MM.1S (cell line): ENCODE measurements at regions not wholly inside any gene's neighbourhood (a gene's known extent, or its start where the extent isn't known, plus 50 kb on each side); places are given as distances from the start of the nearest gene placed in this dataset.

ENCODE experiments used
- DNase-seq: peaks from one replicate; pipeline ENCODE4 v3.0.0-alpha.2; 2015
- H2AFZ ChIP-seq: fragments of 300-600 bp; sonication (generic); 2 replicates; pipeline ENCODE4 v1.6.0; 2016; ENCODE audit warnings: antibody characterized with exemption, low read length
- H3F3A ChIP-seq: fragments of 300-600 bp; sonication (generic); 2 replicates; pipeline ENCODE4 v1.6.1; 2016; ENCODE audit warnings: mild to moderate bottlenecking, antibody characterized with exemption, low read length, moderate library complexity, mixed read lengths; ENCODE audit not compliant: insufficient read depth
- H3K27ac ChIP-seq: fragments of 300-600 bp; sonication (generic); 2 replicates; pipeline ENCODE4 v1.5.1; 2016; ENCODE audit warnings: mild to moderate bottlenecking, low read length
- H3K27me3 ChIP-seq: fragments of 300-600 bp; sonication (generic); replicated peaks from 2 replicates; pipeline ENCODE4 v1.6.0; 2016; ENCODE audit warnings: low read length; ENCODE audit not compliant: insufficient read depth
- H3K36me3 ChIP-seq: fragments of 300-600 bp; sonication (generic); replicated peaks from 2 replicates; pipeline ENCODE4 v1.6.1; 2016; ENCODE audit warnings: mild to moderate bottlenecking, low read length, mixed read lengths; ENCODE audit not compliant: insufficient read depth
- H3K4me1 ChIP-seq: fragments of 300-600 bp; sonication (generic); 2 replicates; pipeline ENCODE4 v1.6.1; 2016; ENCODE audit warnings: low read length, mixed read lengths
- H3K4me2 ChIP-seq: fragments of 300-600 bp; sonication (generic); 2 replicates; pipeline ENCODE4 v1.6.0; 2016; ENCODE audit warnings: low read depth, low read length
- H3K4me3 ChIP-seq: fragments of 300-600 bp; sonication (generic); 2 replicates; pipeline ENCODE4 v1.5.1; 2016; ENCODE audit warnings: low read length, mixed read lengths
- H3K79me2 ChIP-seq: fragments of 300-600 bp; sonication (generic); 2 replicates; pipeline ENCODE4 v1.6.1; 2016; ENCODE audit warnings: mixed run types, low read length, mixed read lengths
- H3K9ac ChIP-seq: fragments of 300-600 bp; sonication (generic); 2 replicates; pipeline ENCODE4 v1.6.1; 2016; ENCODE audit warnings: low read length, mixed read lengths
- H3K9me2 ChIP-seq: fragments of 300-600 bp; sonication (generic); replicated peaks from 2 replicates; pipeline ENCODE4 v1.6.1; 2016; ENCODE audit warnings: mild to moderate bottlenecking, low read length, mixed read lengths; ENCODE audit not compliant: insufficient read depth
- H3K9me3 ChIP-seq: fragments of 300-600 bp; sonication (generic); replicated peaks from 2 replicates; pipeline ENCODE4 v1.6.1; 2016; ENCODE audit warnings: mild to moderate bottlenecking, low read length, mixed read lengths; ENCODE audit not compliant: insufficient read depth
- H4K20me1 ChIP-seq: fragments of 300-600 bp; sonication (generic); 2 replicates; pipeline ENCODE4 v1.6.1; 2016; ENCODE audit warnings: mild to moderate bottlenecking, low read length, moderate library complexity, mixed read lengths; ENCODE audit not compliant: insufficient read depth
- CTCF ChIP-seq: fragments of 300-600 bp; sonication (generic); IDR thresholded peaks from 2 replicates; pipeline ENCODE4 v1.5.1; 2016; ENCODE audit warnings: antibody characterized with exemption, low read length, mixed read lengths
- EZH2 ChIP-seq: fragments of 300-600 bp; sonication (generic); optimal IDR thresholded peaks from 2 replicates; pipeline ENCODE3; 2017; ENCODE audit warnings: low read depth, mild to moderate bottlenecking, antibody characterized with exemption, low read length, mixed read lengths
- EZH2phosphoT487 ChIP-seq: fragments of 300-600 bp; sonication (generic); IDR thresholded peaks from 2 replicates; pipeline ENCODE4 v1.6.1; 2018; ENCODE audit warnings: antibody characterized with exemption, low read length

- Histone ChIP-seq H3K9me2 (no peaks in the 10 kb centered on the region), H3F3A (no peaks in the 10 kb centered on the region), H3K9ac (no peak overlapping the region), H3K4me2 (no peak overlapping the region), H3K79me2 (no peaks in the 10 kb centered on the region), H3K4me1 (no peaks in the 10 kb centered on the region), H4K20me1 (no peaks in the 10 kb centered on the region), H3K27ac (no peak overlapping the region), H3K4me3 (no peak overlapping the region), H2AFZ (no peak overlapping the region), H3K9me3 (no peaks in the 10 kb centered on the region), H3K36me3 (no peaks in the 10 kb centered on the region), H3K27me3 (no peaks in the 10 kb centered on the region)
- TF ChIP-seq CTCF: no peak
- TF ChIP-seq EZH2phosphoT487: no peak
- no peak for TF ChIP-seq EZH2
- DNase-seq: no peak
Measured at GRCh38 chr3:80152692-80153091, 384.9 kb upstream of the ROBO1 start.

GRCh38 chr3:80142714-80143113 lies 374.9 kb upstream of the ROBO1 start:
- no peaks in the 10 kb centered on the region for H3K9me2 ChIP-seq
- no peak for DNase-seq
- H3K4me1 ChIP-seq: no peaks in the 10 kb centered on the region

DNA sequence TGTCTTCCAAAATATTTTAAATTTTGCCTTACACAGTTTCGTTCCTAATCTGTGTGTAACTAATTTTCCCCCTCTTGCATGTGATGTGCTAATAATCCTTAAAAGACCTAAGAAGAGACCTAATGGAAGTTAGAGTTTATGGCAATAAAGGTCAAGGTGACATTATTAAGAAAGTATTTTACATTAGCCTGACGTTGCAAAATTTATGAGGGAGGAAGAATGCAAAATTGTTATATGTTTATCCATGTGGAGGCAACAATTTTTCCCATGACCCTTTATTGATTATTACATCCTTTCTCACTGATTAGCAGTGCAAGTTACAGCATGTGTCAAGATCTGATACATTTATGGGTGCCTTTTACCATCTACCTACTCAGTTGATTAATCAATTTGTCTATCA lies 373.8 kb upstream of the ROBO1 start:
- H3K4me2 ChIP-seq: no peak overlapping the region
- H3K27me3 ChIP-seq: no peaks in the 10 kb centered on the region
- TF ChIP-seq CTCF: no peak
- no peak for TF ChIP-seq EZH2
- no peak for TF ChIP-seq EZH2phosphoT487
- no peaks in the 10 kb centered on the region for H3K4me1 ChIP-seq
- H2AFZ ChIP-seq: no peak overlapping the region
- no peaks in the 10 kb centered on the region for H3K79me2 ChIP-seq
- H3K4me3 ChIP-seq: no peak overlapping the region
- no peak overlapping the region for H3K9ac ChIP-seq
- no peaks in the 10 kb centered on the region for H3K9me3 ChIP-seq
- H3K27ac ChIP-seq: no peak overlapping the region
- H3K36me3 ChIP-seq: no peaks in the 10 kb centered on the region
- DNase-seq: no peak
- no peaks in the 10 kb centered on the region for H3K9me2 ChIP-seq
- H3F3A ChIP-seq: no peaks in the 10 kb centered on the region
- H4K20me1 ChIP-seq: no peaks in the 10 kb centered on the region

More at GRCh38 chr3:80142714-80143113, 374.9 kb upstream of the ROBO1 start:
- H3K27ac ChIP-seq: no peak overlapping the region
- no peaks in the 10 kb centered on the region for H4K20me1 ChIP-seq
- no peaks in the 10 kb centered on the region for H3F3A ChIP-seq
- H3K36me3 ChIP-seq: no peaks in the 10 kb centered on the region
- H3K79me2 ChIP-seq: no peaks in the 10 kb centered on the region
- H3K4me2 ChIP-seq: no peak overlapping the region
- no peaks in the 10 kb centered on the region for H3K9me3 ChIP-seq
- H2AFZ ChIP-seq: no peak overlapping the region
- no peak overlapping the region for H3K4me3 ChIP-seq
- no peak for TF ChIP-seq EZH2
- TF ChIP-seq EZH2phosphoT487: no peak
- no peak for TF ChIP-seq CTCF
- H3K27me3 ChIP-seq: no peaks in the 10 kb centered on the region
- no peak overlapping the region for H3K9ac ChIP-seq

GRCh38 chr3:80116281-80116680 lies 348.5 kb upstream of the ROBO1 start:
- no peak overlapping the region for H3K4me3 ChIP-seq
- H3K27me3 ChIP-seq: no peaks in the 10 kb centered on the region
- TF ChIP-seq EZH2phosphoT487 (no peak), CTCF (no peak)

More at GRCh38 chr3:80116281-80116680, 348.5 kb upstream of the ROBO1 start:
- DNase-seq: no peak
- Histone ChIP-seq H3K4me2 (no peak overlapping the region), H4K20me1 (no peaks in the 10 kb centered on the region), H3K4me1 (no peaks in the 10 kb centered on the region), H3K9ac (no peak overlapping the region), H3F3A (no peaks in the 10 kb centered on the region), H3K79me2 (no peaks in the 10 kb centered on the region), H3K9me2 (no peaks in the 10 kb centered on the region), H2AFZ (no peak overlapping the region), H3K36me3 (no peaks in the 10 kb centered on the region), H3K9me3 (no peaks in the 10 kb centered on the region), H3K27ac (no peak overlapping the region)
